Thoracic aorta (tissue), 2 donors: ENCODE measurements at regions not wholly inside any gene's neighbourhood (a gene's known extent, or its start where the extent isn't known, plus 50 kb on each side); places are given as distances from the start of the nearest gene placed in this dataset.

Experiments used
- ATAC-seq: fragments of 150-250 bp; one replicate; pipeline ENCODE4 v1.8.0; 2017; ENCODE audit warnings: low read depth; ENCODE audit not compliant: insufficient number of reproducible peaks, low FRiP score
- DNase-seq: peaks from one replicate; pipeline ENCODE4 v3.0.0-alpha.2; 2020; ENCODE audit warnings: low spot score
- H3K27ac ChIP-seq, 2 donors: fragments of 200-600 bp; sonication (generic); 1 replicate in 1 of 2; 2 replicates in 1 of 2; pipeline ENCODE4 v1.5.1; 2016; ENCODE audit warnings: mild to moderate bottlenecking in 2 of 2, moderate library complexity in 2 of 2
- H3K27me3 ChIP-seq: fragments of 200-600 bp; sonication (generic); replicated peaks from 2 replicates; pipeline ENCODE4 v1.6.0; 2016; ENCODE audit warnings: mild to moderate bottlenecking; ENCODE audit not compliant: insufficient read depth
- H3K36me3 ChIP-seq: fragments of 200-600 bp; sonication (generic); one replicate; pipeline ENCODE4 v1.5.1; 2016
- H3K4me1 ChIP-seq, 2 donors: fragments of 200-600 bp; sonication (generic); 1 replicate in 1 of 2; 2 replicates in 1 of 2; pipeline versions ENCODE4 v1.5.1 to v1.6.0; 2016; ENCODE audit warnings: low read depth in 2 of 2, mild to moderate bottlenecking in 1 of 2; ENCODE audit not compliant: control insufficient read depth in 1 of 2
- H3K4me3 ChIP-seq: fragments of 200-600 bp; sonication (generic); 2 replicates; pipeline ENCODE4 v1.5.1; 2016; ENCODE audit warnings: mild to moderate bottlenecking
- H3K9me3 ChIP-seq: fragments of 200-600 bp; sonication (generic); 2 replicates; pipeline ENCODE4 v1.5.1; 2016
- TF ChIP-seq, protein P1 (sequence below): fragments of 200-600 bp; sonication (generic); IDR thresholded peaks from one replicate; pipeline ENCODE4 v1.5.1; 2019; ENCODE audit warnings: antibody characterized with exemption

DNA sequence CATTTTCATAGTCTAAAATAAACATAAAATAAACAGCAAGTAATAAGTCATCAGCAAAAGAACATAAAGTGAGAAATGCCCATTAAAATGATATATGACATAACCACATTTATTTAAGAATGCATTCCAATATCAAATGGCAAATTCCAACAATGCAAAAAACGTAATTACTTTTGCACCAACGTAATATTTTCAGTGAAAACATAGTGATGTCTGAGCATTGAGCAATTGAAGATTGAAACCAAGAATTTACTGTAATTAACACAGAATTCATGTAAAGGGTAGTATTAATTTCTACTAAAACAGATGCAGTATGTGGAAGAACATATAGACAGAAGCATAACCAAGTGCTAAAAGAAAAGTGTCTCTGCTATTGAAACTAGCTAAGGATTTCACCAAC lies 123.0 kb upstream of the TNS3 start:
- no peaks in the 10 kb centered on the region for H3K36me3 ChIP-seq
- H3K4me1 ChIP-seq: no peaks in the 10 kb centered on the region
- DNase-seq (no peak), ATAC-seq (no peak)
- no peaks in the 10 kb centered on the region for H3K9me3 ChIP-seq
- no peaks in the 10 kb centered on the region for H3K27me3 ChIP-seq
- no peak overlapping the region for H3K27ac ChIP-seq
- no peak overlapping the region for H3K4me3 ChIP-seq
- TF ChIP-seq, protein P1, sequence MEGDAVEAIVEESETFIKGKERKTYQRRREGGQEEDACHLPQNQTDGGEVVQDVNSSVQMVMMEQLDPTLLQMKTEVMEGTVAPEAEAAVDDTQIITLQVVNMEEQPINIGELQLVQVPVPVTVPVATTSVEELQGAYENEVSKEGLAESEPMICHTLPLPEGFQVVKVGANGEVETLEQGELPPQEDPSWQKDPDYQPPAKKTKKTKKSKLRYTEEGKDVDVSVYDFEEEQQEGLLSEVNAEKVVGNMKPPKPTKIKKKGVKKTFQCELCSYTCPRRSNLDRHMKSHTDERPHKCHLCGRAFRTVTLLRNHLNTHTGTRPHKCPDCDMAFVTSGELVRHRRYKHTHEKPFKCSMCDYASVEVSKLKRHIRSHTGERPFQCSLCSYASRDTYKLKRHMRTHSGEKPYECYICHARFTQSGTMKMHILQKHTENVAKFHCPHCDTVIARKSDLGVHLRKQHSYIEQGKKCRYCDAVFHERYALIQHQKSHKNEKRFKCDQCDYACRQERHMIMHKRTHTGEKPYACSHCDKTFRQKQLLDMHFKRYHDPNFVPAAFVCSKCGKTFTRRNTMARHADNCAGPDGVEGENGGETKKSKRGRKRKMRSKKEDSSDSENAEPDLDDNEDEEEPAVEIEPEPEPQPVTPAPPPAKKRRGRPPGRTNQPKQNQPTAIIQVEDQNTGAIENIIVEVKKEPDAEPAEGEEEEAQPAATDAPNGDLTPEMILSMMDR: no peak

DNA sequence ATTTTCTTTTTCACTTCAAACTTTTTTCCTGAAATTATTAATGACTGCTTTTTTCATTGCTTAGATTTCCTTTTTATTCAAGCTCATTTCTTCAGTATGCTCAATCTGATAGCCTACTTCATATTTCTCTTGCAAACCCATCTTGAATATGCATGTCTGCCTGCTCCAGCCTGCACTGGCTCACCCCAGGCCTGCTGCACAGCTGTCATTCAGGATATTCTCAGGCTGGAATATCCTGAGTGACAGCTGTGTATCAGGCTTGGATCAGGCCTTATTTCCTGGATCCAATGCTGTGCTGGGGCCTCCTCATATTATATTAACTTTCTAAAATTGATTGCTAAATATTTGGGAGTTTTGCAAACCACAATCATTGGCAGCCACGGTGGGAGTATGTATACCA lies 120.2 kb upstream of the TNS3 start:
- Histone ChIP-seq H3K4me1 (no peaks in the 10 kb centered on the region), H3K27me3 (no peaks in the 10 kb centered on the region), H3K27ac (no peak overlapping the region), H3K4me3 (no peak overlapping the region), H3K36me3 (no peaks in the 10 kb centered on the region), H3K9me3 (no peaks in the 10 kb centered on the region)
- TF ChIP-seq, protein P1: no peak
- DNase-seq (no peak), ATAC-seq (no peak)

DNA sequence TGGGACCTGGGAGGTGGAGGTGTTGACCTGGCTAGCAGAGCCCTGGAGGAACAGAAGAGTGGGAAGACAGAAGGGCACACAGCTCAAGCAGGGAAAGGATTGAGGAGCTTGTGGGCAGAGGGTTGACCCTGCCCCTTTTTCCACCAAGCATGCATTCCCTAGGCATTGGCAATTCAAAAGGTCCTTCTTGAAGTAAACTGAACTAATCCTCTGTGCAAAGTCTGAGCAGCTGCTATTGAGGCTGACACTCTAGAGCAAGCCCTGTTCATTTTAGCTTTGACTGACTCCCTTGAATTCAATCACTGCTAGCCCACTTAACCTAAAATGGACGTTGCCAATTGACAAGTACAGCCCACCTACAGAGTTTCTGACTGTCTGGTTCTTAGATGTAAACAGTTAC lies 116.5 kb upstream of the TNS3 start:
- ATAC-seq (no peak), DNase-seq (no peak)
- no peak overlapping the region for H3K4me3 ChIP-seq
- no peaks in the 10 kb centered on the region for H3K9me3 ChIP-seq
- TF ChIP-seq, protein P1: no peak
- no peaks in the 10 kb centered on the region for H3K36me3 ChIP-seq
- peaks cover 0 to under 1% of the 10 kb centered on the region in 2 donors for H3K4me1 ChIP-seq
- H3K27me3 ChIP-seq: no peaks in the 10 kb centered on the region
- H3K27ac ChIP-seq: no peak overlapping the region

DNA sequence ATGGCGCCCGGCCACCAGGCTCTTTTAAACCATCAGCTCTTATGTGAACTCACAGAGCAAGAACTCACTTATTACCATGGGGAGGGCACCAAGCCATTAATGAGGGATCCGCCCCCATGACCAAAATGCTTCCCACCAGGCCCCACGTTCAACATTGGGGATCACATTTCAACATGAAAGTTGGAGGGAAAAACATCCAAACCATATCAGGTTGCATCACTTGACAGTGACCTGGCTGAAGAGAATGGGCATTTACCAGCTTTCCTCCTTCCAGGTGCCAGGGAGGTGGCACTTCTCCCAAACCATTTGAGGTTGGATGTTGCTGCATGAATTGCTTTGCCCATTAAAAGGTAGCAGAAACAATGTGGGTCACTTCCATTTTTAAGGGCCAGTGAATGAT lies 115.6 kb upstream of the TNS3 start:
- Histone ChIP-seq H3K27ac (no peak overlapping the region), H3K27me3 (no peaks in the 10 kb centered on the region), H3K4me3 (no peak overlapping the region), H3K4me1 (peaks cover 7 to 9% of the 10 kb centered on the region in 2 donors), H3K36me3 (no peaks in the 10 kb centered on the region), H3K9me3 (no peaks in the 10 kb centered on the region)
- TF ChIP-seq, protein P1: no peak
- ATAC-seq (no peak), DNase-seq (no peak)

DNA sequence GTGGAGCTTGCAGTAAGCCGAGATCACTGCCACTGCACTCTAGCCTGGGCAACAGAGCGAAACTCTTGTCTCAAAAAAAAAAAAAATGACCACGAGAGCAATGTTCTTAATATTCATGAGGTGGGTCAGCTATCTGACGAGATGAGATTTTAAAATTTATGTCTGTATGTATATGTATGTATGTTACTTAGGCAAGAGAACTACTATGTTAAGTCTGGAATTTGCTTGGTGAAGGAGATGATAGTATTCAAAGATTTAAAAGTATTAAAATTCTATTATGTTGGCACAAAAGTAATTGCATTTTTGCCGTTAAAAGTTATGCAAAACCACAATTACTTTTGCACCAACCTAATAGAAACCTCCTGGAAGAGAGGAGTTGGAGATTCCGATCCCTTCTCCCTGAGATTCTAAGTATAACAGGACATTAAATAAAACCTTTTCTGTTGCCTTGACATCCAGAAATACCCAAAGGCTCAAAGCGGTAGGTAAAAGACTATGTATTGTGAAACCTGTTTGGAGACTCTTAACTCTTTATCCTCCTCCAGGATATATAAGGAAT lies 114.3 kb upstream of the TNS3 start:
- TF ChIP-seq, protein P1: no peak
- H3K4me3 ChIP-seq: no peak overlapping the region

More for the DNA sequence above, 114.3 kb upstream of the TNS3 start:
- H3K27ac ChIP-seq: no peak overlapping the region
- DNase-seq (no peak), ATAC-seq (no peak)
- no peaks in the 10 kb centered on the region for H3K36me3 ChIP-seq
- peaks cover 11 to 18% of the 10 kb centered on the region in 2 donors for H3K4me1 ChIP-seq
- H3K27me3 ChIP-seq: no peaks in the 10 kb centered on the region
- no peaks in the 10 kb centered on the region for H3K9me3 ChIP-seq
